Peyer's patch (tissue), 4 donors: ENCODE measurements at regions not wholly inside any gene's neighbourhood (a gene's known extent, or its start where the extent isn't known, plus 50 kb on each side); places are given as distances from the start of the nearest gene placed in this dataset.

ENCODE experiments used
- DNase-seq, 3 donors: peaks; one replicate each; pipeline ENCODE4 v3.0.0-alpha.2; 2017 to 2019
- H3K27ac ChIP-seq, 4 donors: fragments of 200-600 bp; sonication (generic); one replicate each; pipeline ENCODE4 v1.5.1; 2016 to 2019
- H3K27me3 ChIP-seq, 2 donors: fragments of 200-600 bp; sonication (generic); one replicate each; pipeline ENCODE4 v1.5.1; 2019
- H3K36me3 ChIP-seq, 3 donors: fragments of 200-600 bp; sonication (generic); one replicate each; pipeline ENCODE4 v1.5.1; 2016 to 2019
- H3K4me1 ChIP-seq, 4 donors: fragments of 200-600 bp; sonication (generic); one replicate each; pipeline ENCODE4 v1.5.1; 2016 to 2019
- H3K4me3 ChIP-seq, 4 donors: fragments of 200-600 bp; sonication (generic); 1 replicate in 3 of 4; 2 replicates in 1 of 4; pipeline ENCODE4 v1.5.1; 2016 to 2019; ENCODE audit warnings: mild to moderate bottlenecking in 1 of 4
- H3K9me3 ChIP-seq, 4 donors: fragments of 200-600 bp; sonication (generic); one replicate each; pipeline ENCODE4 v1.5.1; 2016 to 2019; ENCODE audit warnings: mild to moderate bottlenecking in 1 of 4
- POLR2A ChIP-seq, 2 donors: fragments of 450-650 bp; IDR thresholded peaks; one replicate each; pipeline ENCODE4 v1.5.1; 2017; ENCODE audit warnings: antibody characterized with exemption in 2 of 2, mild to moderate bottlenecking in 2 of 2, moderate library complexity in 2 of 2
- TF ChIP-seq, protein P1 (sequence below), 6 experiments: fragments of 450-650 bp in 4 of 6; fragments of 200-600 bp in 2 of 6; sonication (generic) in 1 of 6; IDR thresholded peaks; one replicate each; pipeline ENCODE4 v1.5.1; 2017 to 2019; ENCODE audit warnings: antibody characterized with exemption in 6 of 6, mild to moderate bottlenecking in 3 of 6, moderate library complexity in 1 of 6

GRCh38 chr5:3412146-3412545 lies 183.5 kb upstream of the IRX1 start:
- no peak overlapping the region for H3K27ac ChIP-seq
- TF ChIP-seq, protein P1, sequence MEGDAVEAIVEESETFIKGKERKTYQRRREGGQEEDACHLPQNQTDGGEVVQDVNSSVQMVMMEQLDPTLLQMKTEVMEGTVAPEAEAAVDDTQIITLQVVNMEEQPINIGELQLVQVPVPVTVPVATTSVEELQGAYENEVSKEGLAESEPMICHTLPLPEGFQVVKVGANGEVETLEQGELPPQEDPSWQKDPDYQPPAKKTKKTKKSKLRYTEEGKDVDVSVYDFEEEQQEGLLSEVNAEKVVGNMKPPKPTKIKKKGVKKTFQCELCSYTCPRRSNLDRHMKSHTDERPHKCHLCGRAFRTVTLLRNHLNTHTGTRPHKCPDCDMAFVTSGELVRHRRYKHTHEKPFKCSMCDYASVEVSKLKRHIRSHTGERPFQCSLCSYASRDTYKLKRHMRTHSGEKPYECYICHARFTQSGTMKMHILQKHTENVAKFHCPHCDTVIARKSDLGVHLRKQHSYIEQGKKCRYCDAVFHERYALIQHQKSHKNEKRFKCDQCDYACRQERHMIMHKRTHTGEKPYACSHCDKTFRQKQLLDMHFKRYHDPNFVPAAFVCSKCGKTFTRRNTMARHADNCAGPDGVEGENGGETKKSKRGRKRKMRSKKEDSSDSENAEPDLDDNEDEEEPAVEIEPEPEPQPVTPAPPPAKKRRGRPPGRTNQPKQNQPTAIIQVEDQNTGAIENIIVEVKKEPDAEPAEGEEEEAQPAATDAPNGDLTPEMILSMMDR (IDR thresholded peaks at IDR 0.05), result no peak
- no peak for TF ChIP-seq POLR2A (IDR thresholded peaks at IDR 0.05)
- no peaks in the 10 kb centered on the region for H3K27me3 ChIP-seq
- H3K4me3 ChIP-seq, result no peak overlapping the region
- no peak for DNase-seq
- H3K9me3 ChIP-seq, result no peaks in the 10 kb centered on the region
- H3K4me1 ChIP-seq, result no peaks in the 10 kb centered on the region
- no peaks in the 10 kb centered on the region for H3K36me3 ChIP-seq

DNA sequence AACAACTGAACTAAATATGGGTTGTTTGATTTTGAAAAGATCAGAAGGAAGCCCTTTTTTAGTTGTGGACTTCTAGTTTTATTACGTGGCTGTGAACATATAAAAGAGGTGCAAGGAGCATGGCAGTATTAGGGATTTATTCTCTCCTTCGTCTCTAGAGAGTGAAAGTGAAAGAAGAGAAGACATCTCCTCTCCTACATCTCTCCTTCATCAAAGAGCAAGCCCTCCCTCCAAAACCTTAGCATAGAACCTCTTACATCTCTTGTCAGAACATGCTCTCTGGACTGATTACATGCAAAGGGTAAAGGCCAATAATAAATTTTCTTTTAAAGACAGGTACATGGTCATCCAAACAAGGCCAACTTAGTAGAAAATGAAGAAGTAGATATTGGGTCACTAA lies 184.3 kb upstream of the IRX1 start:
- H3K36me3 ChIP-seq, result no peaks in the 10 kb centered on the region
- no peaks in the 10 kb centered on the region for H3K4me1 ChIP-seq
- H3K27me3 ChIP-seq, result no peaks in the 10 kb centered on the region
- H3K9me3 ChIP-seq, result no peaks in the 10 kb centered on the region
- DNase-seq, result no peak
- H3K27ac ChIP-seq, result no peak overlapping the region
- TF ChIP-seq POLR2A (IDR thresholded peaks at IDR 0.05), result no peak
- TF ChIP-seq, protein P1 (IDR thresholded peaks at IDR 0.05), result no peak
- no peak overlapping the region for H3K4me3 ChIP-seq

- H3K27ac ChIP-seq, result no peak overlapping the region
- TF ChIP-seq, protein P1 (IDR thresholded peaks at IDR 0.05), result no peak
- TF ChIP-seq POLR2A (IDR thresholded peaks at IDR 0.05), result no peak
- H3K36me3 ChIP-seq, result no peaks in the 10 kb centered on the region
- peaks cover 0 to 5% (median 0%) of the 10 kb centered on the region in 4 donors for H3K9me3 ChIP-seq
- no peaks in the 10 kb centered on the region for H3K27me3 ChIP-seq
- no peaks in the 10 kb centered on the region for H3K4me1 ChIP-seq
- no peak for DNase-seq
- no peak overlapping the region for H3K4me3 ChIP-seq
Observed at GRCh38 chr5:3401635-3402034, 194.0 kb upstream of the IRX1 start.

GRCh38 chr5:3400659-3401058 lies 195.0 kb upstream of the IRX1 start:
- TF ChIP-seq, protein P1 (IDR thresholded peaks at IDR 0.05), result no peak
- no peak for TF ChIP-seq POLR2A (IDR thresholded peaks at IDR 0.05)
- Histone ChIP-seq H3K9me3 (peaks cover 0 to 5% (median 0%) of the 10 kb centered on the region in 4 donors), H3K27me3 (no peaks in the 10 kb centered on the region), H3K4me1 (no peaks in the 10 kb centered on the region), H3K27ac (no peak overlapping the region), H3K4me3 (no peak overlapping the region), H3K36me3 (no peaks in the 10 kb centered on the region)
- no peak for DNase-seq

DNA sequence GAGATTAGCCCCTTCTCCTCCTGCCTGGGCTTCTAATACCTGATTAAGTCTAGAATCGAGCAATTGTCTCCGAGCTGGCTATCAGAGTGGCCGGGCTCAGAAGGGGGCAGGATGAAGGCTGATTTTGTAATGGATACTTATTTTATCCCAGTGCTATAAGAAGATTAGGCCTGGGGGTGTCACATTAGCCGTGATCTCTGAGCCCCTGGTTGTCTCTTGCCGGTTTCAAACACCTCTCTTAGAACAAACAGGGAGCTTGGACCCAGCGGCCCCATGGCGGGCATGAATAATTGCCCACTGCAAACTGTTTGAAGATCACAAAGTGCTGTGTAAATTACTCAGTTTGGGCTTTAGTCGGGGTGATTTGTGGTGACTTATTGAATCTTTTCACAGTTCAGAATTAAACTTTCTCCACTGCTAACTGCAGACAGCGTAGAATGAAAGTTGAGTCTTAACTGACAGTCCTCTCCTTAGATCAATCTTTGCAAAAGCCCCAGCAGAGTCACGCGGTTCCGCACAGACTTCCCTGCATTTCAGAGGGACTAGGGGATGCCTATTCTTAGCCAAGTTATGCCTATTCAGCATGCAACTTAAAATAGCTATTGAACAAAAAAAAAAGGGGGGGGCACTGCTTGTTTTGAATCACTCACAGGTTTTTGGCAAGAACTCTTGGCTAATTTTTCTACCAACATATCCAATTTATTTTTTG lies 200.6 kb upstream of the IRX1 start:
- Histone ChIP-seq H3K27me3 (no peaks in the 10 kb centered on the region), H3K9me3 (peaks cover 0 to 4% (median 0%) of the 10 kb centered on the region in 4 donors), H3K36me3 (no peaks in the 10 kb centered on the region), H3K4me1 (no peaks in the 10 kb centered on the region), H3K27ac (no peak overlapping the region), H3K4me3 (no peak overlapping the region)
- TF ChIP-seq, protein P1 (IDR thresholded peaks at IDR 0.05), result no peak
- no peak for TF ChIP-seq POLR2A (IDR thresholded peaks at IDR 0.05)
- no peak for DNase-seq
